Ureter (tissue), 1 donor: ENCODE measurements at regions not wholly inside any gene's neighbourhood (a gene's known extent, or its start where the extent isn't known, plus 50 kb on each side); places are given as distances from the start of the nearest gene placed in this dataset.

Source experiments
- DNase-seq: peaks from one replicate; pipeline ENCODE4 v3.0.0-alpha.2; 2020; ENCODE audit warnings: low spot score
- donor health status: DM: yes; HTN: yes; CAD: no.

DNA sequence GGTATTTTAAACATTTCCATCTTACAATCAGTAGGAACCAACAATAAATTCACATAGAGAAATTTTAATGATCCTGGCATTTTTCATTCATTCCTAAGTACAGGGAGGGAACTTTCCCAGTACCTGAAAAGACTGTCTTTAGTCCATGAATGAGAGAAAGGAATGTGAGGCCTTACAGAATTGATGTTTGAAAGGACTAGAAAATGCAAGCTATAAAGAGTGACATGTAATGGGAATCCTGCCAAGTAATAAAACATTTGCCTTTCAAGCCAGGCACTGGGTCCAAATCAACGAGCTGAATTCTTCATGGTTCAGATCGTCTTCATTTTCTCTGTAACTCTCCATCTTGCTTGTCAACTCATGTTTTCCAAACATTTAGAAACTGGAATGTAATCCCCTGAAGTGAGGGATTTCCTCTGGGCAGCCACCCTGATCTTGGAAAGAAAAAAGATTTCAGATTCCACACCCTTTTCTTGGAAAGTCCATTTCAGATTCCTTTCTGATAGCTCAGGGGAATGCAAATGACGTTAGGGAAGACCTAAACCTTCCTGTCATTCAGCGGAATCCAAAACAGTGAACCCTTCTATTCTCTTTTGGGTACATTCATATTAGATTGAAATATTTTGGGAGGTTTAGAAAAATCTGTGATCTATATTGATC, 315.8 kb downstream of the SH3GL2 start:
- no peak for DNase-seq

- no peak for DNase-seq
Observed at GRCh38 chr9:17900606-17901005, 321.7 kb downstream of the SH3GL2 start.

GRCh38 chr9:17905366-17905765, 326.5 kb downstream of the SH3GL2 start:
- no peak for DNase-seq

- DNase-seq: no peak
Observed at GRCh38 chr9:17905781-17906175, 326.9 kb downstream of the SH3GL2 start.

- DNase-seq: no peak
Observed at GRCh38 chr9:17906176-17906840, 327.4 kb downstream of the SH3GL2 start.

- no peak for DNase-seq
Observed at GRCh38 chr9:17906841-17907778, 328.2 kb downstream of the SH3GL2 start.

DNA sequence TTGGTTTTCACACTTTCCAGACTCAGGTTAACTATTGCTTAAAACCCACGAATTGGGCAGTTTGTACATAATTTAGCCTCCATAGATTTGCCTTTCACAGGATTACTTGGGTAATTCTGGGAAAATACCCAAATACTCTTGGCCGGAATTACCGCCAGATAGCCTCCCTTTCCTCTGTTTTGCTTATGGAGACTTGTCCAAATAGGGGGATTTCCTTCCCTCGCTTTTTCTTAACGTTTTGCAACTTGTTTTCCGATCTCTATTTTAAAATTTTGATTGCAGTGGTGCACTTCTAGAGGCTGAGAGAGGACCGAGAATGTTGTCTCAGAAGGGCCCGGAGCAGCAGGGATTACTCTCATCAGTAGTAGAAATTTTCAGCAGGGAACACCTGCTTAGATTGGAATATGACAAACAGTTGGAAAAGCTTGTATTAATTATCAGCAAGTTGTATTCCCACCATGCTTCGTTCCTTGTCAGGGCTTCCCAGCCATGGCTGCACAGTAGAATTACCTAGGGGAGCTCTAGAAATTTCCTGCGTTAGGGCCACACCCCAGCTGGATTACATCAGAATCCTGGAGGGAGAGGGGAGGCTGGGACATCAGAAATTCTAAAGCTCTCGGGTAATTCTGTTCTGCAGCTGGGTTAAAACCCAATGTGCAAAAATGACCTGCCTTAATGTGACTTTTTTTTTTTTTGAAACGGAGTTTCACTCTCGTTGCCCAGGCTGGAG, 329.1 kb downstream of the SH3GL2 start:
- no peak for DNase-seq

GRCh38 chr9:17926246-17926645, 347.4 kb downstream of the SH3GL2 start:
- DNase-seq: no peak

- no peak for DNase-seq
Observed at GRCh38 chr9:17927616-17928015, 348.8 kb downstream of the SH3GL2 start.

- DNase-seq: no peak
Observed at GRCh38 chr9:17928228-17928627, 349.4 kb downstream of the SH3GL2 start.

DNA sequence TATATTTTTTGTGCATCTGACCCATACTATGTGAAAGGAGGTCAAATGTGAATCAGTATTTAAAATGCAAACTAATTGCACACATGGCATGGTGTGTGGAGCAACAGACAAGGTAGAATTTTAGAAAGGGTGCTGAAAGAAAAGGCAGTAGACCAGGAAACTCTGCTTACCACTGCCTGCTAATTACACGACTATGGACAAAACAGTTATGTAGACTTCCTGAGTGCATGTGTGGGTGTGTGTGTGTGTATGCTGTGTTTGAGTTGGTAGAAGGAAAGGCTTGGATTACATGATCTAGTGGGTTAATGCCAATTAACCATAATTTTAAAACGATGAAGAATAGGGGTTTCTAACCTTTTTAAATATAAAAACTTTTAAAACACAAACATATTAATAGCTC, 349.9 kb downstream of the SH3GL2 start:
- DNase-seq: no peak

GRCh38 chr9:17929506-17929905, 350.6 kb downstream of the SH3GL2 start:
- DNase-seq: no peak

DNA sequence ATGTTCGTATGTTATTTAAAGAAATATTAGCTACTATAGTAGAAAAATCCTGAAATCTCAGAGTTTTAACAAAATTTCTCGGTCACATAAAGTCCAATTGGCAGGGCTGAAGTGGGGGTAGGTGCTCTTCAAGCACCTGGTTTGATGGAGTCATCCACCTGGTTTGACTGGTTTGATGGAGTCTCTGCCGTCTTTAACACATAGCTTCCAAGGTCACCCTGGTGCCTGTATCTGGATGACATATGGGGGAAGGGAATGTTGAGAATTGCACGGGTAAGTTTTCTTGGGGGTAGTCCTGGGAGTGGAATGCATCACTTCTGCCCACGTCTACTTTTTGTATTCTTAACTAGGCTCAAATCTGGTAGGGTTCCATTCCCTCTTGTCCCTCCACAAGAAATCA, 351.2 kb downstream of the SH3GL2 start:
- no peak for DNase-seq

- no peak for DNase-seq
Observed at GRCh38 chr9:17936365-17936764, 357.5 kb downstream of the SH3GL2 start.

GRCh38 chr9:17938035-17938655, 359.3 kb downstream of the SH3GL2 start:
- DNase-seq: no peak

DNA sequence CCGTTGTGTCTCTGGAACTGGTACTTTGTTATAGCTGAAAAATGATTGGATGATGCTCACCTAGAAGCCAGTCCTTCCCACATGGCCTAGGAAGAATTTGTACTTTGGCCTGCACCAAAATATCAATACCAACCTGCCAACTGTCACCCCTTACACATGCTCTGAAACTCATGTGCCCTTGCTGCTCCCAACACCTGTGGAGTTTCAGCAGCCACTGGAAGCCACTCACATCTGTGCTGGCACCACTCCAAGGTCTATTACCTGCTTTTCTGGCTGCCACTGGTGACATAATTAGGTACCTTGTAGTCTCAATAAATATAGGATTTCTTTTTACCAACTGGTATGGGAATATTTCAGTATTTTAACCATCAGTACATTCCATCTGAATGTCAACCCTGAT, 363.6 kb downstream of the SH3GL2 start:
- no peak for DNase-seq

GRCh38 chr9:17955409-17955808, 376.5 kb downstream of the SH3GL2 start:
- DNase-seq: no peak

GRCh38 chr9:17958363-17958762, 379.5 kb downstream of the SH3GL2 start:
- DNase-seq: no peak

DNA sequence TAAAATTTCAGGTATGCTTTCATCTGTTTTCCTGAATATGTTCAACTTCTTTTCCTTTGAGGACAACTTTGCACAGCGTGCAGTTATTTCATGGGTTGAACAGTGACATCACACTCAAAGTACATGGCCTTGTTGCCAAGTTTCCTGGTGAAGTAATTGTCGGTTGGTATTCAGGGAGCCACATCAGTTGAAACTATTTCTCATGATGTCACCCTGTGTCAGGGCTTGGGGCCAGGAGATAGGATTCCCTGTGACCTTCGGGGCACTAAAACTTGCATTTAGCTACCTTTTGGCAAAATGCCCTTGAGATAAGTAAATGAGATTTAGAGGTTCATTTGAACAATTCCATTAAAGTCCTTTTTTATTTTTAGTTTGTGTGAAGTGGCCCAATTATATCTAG, 383.9 kb downstream of the SH3GL2 start:
- DNase-seq: no peak

GRCh38 chr9:17963498-17963897, 384.6 kb downstream of the SH3GL2 start:
- DNase-seq: no peak

- no peak for DNase-seq
Observed at GRCh38 chr9:17967731-17968130, 388.9 kb downstream of the SH3GL2 start.

DNA sequence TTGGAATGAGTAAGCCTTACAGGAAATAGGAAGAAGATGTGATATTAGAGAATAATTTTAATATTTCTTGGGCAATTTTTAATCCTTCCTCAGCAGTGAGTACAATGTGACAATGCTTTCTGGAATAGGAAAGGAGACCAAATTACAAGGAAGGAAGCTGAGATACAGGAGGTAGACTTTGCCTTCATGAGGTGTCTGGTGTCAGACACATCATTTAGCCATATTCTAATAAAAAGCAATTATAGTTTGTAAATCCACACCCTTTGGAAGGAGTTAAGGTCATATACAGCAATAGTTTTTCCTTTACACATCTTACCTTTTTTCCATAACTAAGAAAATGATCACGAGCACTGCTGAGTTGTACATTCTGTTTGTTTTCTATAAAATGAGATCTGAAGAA, 390.4 kb downstream of the SH3GL2 start:
- DNase-seq: no peak
